Erythroblast (primary cell): ENCODE measurements at regions not wholly inside any gene's neighbourhood (a gene's known extent, or its start where the extent isn't known, plus 50 kb on each side); places are given as distances from the start of the nearest gene placed in this dataset.

Experiments
- GATA1 ChIP-seq: IDR thresholded peaks from 2 replicates; pipeline ENCODE4 v1.6.1; 2011; ENCODE audit warnings: low read depth, mild to moderate bottlenecking, control low read depth, low read length, moderate library complexity
- POLR2A ChIP-seq: IDR thresholded peaks from 2 replicates; pipeline ENCODE4 v1.6.1; 2011; ENCODE audit warnings: mild to moderate bottlenecking, low read length

GRCh38 chr1:94693029-94693428, 127.1 kb upstream of the SLC44A3 start:
- TF ChIP-seq POLR2A (no peak), GATA1 (no peak)
